Progenitor cell of endocrine pancreas (in vitro differentiated cells): ENCODE measurements at regions not wholly inside any gene's neighbourhood (a gene's known extent, or its start where the extent isn't known, plus 50 kb on each side); places are given as distances from the start of the nearest gene placed in this dataset.

Experiments used
- DNase-seq: peaks from one replicate; pipeline ENCODE4 v3.0.0; 2021; ENCODE audit warnings: low spot score; ENCODE audit not compliant: unreplicated experiment
- H3K27ac Mint-ChIP-seq: 2 replicates; pipeline ENCODE4 v1.8.0; 2021; ENCODE audit warnings: mild to moderate bottlenecking, moderate library complexity, mixed read lengths
- H3K27me3 Mint-ChIP-seq: 2 replicates; pipeline ENCODE4 v1.8.0; 2021; ENCODE audit warnings: mixed read lengths
- H3K36me3 Mint-ChIP-seq: 2 replicates; pipeline ENCODE4 v1.8.0; 2022; ENCODE audit warnings: mixed read lengths; ENCODE audit not compliant: insufficient read depth
- H3K4me1 Mint-ChIP-seq: 2 replicates; pipeline ENCODE4 v1.8.0; 2021; ENCODE audit warnings: low read depth, mixed read lengths
- H3K4me3 Mint-ChIP-seq: 2 replicates; pipeline ENCODE4 v1.8.0; 2021; ENCODE audit warnings: low read depth, mild to moderate bottlenecking, moderate library complexity, mixed read lengths
- H3K9me3 Mint-ChIP-seq: 2 replicates; pipeline ENCODE4 v1.8.0; 2021; ENCODE audit warnings: low read depth, mixed read lengths
- CTCF ChIP-seq: fragments of 200-600 bp; sonication (generic); IDR thresholded peaks from one replicate; pipeline ENCODE4 v1.5.0; 2021; ENCODE audit warnings: antibody characterized with exemption, mild to moderate bottlenecking; ENCODE audit not compliant: unreplicated experiment

DNA sequence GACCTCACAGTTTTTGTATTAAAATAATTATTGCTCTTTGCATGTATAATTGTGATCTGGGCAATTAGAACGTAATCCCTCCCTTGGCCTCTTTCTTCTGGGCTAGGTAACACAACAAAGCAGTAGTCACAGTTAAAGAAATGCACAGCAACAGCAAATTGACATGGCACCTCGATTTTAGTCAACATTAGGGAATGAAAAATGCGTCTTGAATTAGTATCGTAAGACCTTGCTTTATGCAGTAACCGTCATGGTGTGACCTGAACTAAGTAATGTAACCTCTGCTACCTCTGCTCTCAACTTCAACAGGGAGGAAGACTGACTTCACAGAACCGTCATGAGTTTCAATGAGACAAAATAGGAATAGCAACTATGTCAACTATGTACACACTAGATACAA is 265.4 kb upstream of the MAF start:
- TF ChIP-seq CTCF: no peak
- Mint-ChIP-seq H3K36me3 (no peaks in the 10 kb centered on the region), H3K27me3 (peaks cover 20% of the 10 kb centered on the region), H3K4me1 (peaks cover 2% of the 10 kb centered on the region), H3K27ac (no peak overlapping the region), H3K9me3 (peaks cover 3% of the 10 kb centered on the region), H3K4me3 (no peak overlapping the region)
- no peak for DNase-seq

DNA sequence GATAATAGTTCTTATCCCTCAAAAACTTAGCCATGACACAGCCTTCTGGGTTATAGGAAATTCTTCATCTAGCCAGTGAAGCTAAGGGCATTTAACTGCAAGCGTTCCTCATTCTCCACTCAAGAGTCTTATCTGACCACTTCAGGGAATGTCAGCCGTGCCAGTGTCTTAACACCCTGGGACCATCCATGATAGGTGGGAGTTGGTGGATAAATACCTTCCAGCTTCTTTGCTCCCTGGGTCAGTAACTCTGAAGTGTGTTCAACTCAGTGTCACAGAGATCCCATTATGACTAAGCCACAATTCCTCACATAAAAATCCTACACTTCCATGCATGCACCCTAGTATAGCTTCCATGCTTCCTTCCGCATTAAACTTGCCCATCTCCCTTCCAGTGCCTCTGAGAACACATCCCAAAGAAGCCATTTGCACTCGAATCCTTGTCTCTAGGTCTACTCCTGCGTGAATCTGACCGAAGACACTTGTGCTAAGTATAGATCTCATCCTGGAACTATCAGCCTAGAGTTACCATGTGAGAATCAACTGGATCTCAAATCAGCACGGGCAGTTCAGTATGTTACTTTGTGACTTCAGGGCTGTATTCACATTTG is 264.3 kb upstream of the MAF start:
- Mint-ChIP-seq H3K4me1 (peaks cover 2% of the 10 kb centered on the region), H3K4me3 (no peak overlapping the region), H3K27ac (no peak overlapping the region), H3K9me3 (no peaks in the 10 kb centered on the region), H3K36me3 (no peaks in the 10 kb centered on the region), H3K27me3 (peaks cover 16% of the 10 kb centered on the region)
- no peak for DNase-seq
- TF ChIP-seq CTCF: no peak

GRCh38 chr16:79864032-79864780 is 263.7 kb upstream of the MAF start:
- Mint-ChIP-seq H3K4me3 (no peak overlapping the region), H3K9me3 (no peaks in the 10 kb centered on the region), H3K27ac (no peak overlapping the region), H3K4me1 (peaks cover 2% of the 10 kb centered on the region), H3K36me3 (no peaks in the 10 kb centered on the region), H3K27me3 (peaks cover 16% of the 10 kb centered on the region)
- no peak for DNase-seq
- TF ChIP-seq CTCF: no peak

- no peak overlapping the region for H3K4me3 Mint-ChIP-seq
- H3K9me3 Mint-ChIP-seq: no peaks in the 10 kb centered on the region
- TF ChIP-seq CTCF: no peak
- peaks cover 16% of the 10 kb centered on the region for H3K27me3 Mint-ChIP-seq
- H3K36me3 Mint-ChIP-seq: no peaks in the 10 kb centered on the region
- peaks cover 2% of the 10 kb centered on the region for H3K4me1 Mint-ChIP-seq
- DNase-seq: no peak
- H3K27ac Mint-ChIP-seq: no peak overlapping the region
Observed at GRCh38 chr16:79863128-79864031, 262.8 kb upstream of the MAF start.

DNA sequence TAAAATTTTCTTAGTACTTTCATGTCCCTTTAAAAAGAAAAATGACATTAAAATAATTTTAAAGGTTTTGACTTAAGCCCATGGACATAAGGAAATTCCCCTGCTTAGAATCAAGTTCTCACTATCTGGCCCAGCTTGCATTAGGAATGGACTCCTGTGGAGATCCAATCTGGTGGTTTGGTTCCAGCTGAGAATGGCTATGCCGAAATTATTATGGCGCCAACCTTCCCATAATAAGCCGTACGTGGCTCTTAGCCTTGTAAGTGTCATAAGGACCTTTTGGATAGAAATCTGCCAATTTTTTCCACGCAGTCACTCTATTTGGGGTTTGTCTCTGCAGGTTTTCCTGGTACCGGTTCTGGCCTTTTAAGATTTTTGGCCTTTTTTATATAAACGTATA is 262.1 kb upstream of the MAF start:
- Mint-ChIP-seq H3K27me3 (peaks cover 16% of the 10 kb centered on the region), H3K4me1 (peaks cover 2% of the 10 kb centered on the region), H3K9me3 (no peaks in the 10 kb centered on the region)

More for the DNA sequence above, 262.1 kb upstream of the MAF start:
- TF ChIP-seq CTCF: no peak
- no peaks in the 10 kb centered on the region for H3K36me3 Mint-ChIP-seq
- H3K4me3 Mint-ChIP-seq: no peak overlapping the region
- DNase-seq: no peak
- no peak overlapping the region for H3K27ac Mint-ChIP-seq
